Pancreas (tissue), 10 donors: ENCODE measurements at regions not wholly inside any gene's neighbourhood (a gene's known extent, or its start where the extent isn't known, plus 50 kb on each side); places are given as distances from the start of the nearest gene placed in this dataset.
"Not testable (repeated sequence)": the region's sequence is repeated elsewhere in the genome, so short reads cannot be mapped to it uniquely, and the experiment has no call there.

Experiments used
- ATAC-seq, 4 donors: fragments of 200-7000 bp; cut with Tn5 transposase; one replicate each; pipeline versions ENCODE4 v1.8.0 to v1.9.1; 2020; ENCODE audit warnings: mild to moderate bottlenecking in 4 of 4, moderate library complexity in 4 of 4
- DNase-seq, 6 donors: peaks; one replicate each; pipeline ENCODE4 v3.0.0-alpha.2; 2020
- FAIRE-seq: peaks from 2 replicates; lab custom pipeline; 2012; peaks lifted over from hg19 to GRCh38; lab: Jason Lieb, UNC
- H3K27ac ChIP-seq, 4 donors: fragments of 200-600 bp; sonication (generic); 1 replicate in 3 of 4; 2 replicates in 1 of 4; pipeline versions ENCODE4 v1.5.0 to v1.8.0; 2020
- H3K27me3 ChIP-seq, 4 donors: fragments of 200-600 bp; one replicate each; pipeline ENCODE4 v1.8.0; 2021
- H3K36me3 ChIP-seq, 3 donors: fragments of 200-600 bp; sonication (generic) in 1 of 3; one replicate each; pipeline versions ENCODE4 v1.5.0 to v1.8.0; 2020 to 2021
- H3K4me1 ChIP-seq, 3 donors: fragments of 200-600 bp; one replicate each; pipeline ENCODE4 v1.8.0; 2021
- H3K4me3 ChIP-seq, 4 donors: fragments of 200-600 bp; sonication (generic) in 2 of 4; one replicate each; pipeline versions ENCODE4 v1.5.0 to v1.8.0; 2020 to 2021
- H3K9me3 ChIP-seq, 4 donors: fragments of 200-600 bp; one replicate each; pipeline ENCODE4 v1.8.0; 2021
- WGBS, 2 donors: extraction: QIAGEN DNeasy Blood & Tissue Kit; methylation state at CpG; one replicate each; pipeline ENCODE4 v1.1.7; 2013; 5-methylcytosine and 5-hydroxymethylcytosine counted together
- intact Hi-C, 3 donors: fragments of 100-400 bp; cut with DNase I; formaldehyde crosslinking; loops; one replicate each; pipeline versions ENCODE4 v1.11.1 to v1.14.2; 2022
- TF ChIP-seq, protein P1 (sequence below), 4 donors: fragments of 200-600 bp; sonication (generic) in 3 of 4; IDR thresholded peaks; one replicate each; pipeline versions ENCODE4 v1.5.0 to v1.8.0; 2021; ENCODE audit warnings: antibody characterized with exemption in 4 of 4
- donor health status: healthy with polysubstance abuse.
- donor health status: DM: no; HTN: no; CAD: no; lungs with moderate emphysema.
- donor health status: DM: no; HTN: no; CAD: no.
- donor health status: control.
- donor health status: control.
- donor health status: Bipolar disorder and iron deficiency.
- donor health status: DM: yes; HTN: yes; CAD: no.
- donor health status: DM: no; HTN: no; CAD: no.
- donor health status: DM: no; HTN: no; CAD: no.
- donor health status: DM: yes; HTN: yes; CAD: no.

DNA sequence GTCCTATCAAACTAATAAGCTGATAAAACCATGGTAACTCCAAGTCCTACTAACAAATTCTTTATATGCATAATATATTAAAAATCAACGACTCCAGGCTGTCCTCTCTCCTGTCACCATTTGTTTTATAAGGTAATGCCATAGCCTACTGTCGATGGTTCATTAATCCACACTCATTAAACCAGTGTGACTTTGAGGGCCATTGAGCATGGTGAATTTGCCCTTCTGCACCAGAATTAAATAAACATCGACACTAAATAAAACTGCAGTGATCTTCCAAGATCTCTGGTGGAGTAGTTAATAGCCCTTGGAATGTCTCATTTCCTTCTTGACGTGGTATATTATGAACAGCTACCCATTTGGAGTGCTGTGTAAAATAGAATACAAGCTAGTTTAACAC is 358.5 kb downstream of the CBLN4 start:
- WGBS, 2 donors = 50 to 64% methylated on average over 4 of the region's 4 CpGs
- TF ChIP-seq, protein P1, sequence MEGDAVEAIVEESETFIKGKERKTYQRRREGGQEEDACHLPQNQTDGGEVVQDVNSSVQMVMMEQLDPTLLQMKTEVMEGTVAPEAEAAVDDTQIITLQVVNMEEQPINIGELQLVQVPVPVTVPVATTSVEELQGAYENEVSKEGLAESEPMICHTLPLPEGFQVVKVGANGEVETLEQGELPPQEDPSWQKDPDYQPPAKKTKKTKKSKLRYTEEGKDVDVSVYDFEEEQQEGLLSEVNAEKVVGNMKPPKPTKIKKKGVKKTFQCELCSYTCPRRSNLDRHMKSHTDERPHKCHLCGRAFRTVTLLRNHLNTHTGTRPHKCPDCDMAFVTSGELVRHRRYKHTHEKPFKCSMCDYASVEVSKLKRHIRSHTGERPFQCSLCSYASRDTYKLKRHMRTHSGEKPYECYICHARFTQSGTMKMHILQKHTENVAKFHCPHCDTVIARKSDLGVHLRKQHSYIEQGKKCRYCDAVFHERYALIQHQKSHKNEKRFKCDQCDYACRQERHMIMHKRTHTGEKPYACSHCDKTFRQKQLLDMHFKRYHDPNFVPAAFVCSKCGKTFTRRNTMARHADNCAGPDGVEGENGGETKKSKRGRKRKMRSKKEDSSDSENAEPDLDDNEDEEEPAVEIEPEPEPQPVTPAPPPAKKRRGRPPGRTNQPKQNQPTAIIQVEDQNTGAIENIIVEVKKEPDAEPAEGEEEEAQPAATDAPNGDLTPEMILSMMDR (IDR thresholded peaks at IDR 0.05) = no peak
- intact Hi-C loops = no loop called here
- FAIRE-seq (no peak), DNase-seq (no peak), ATAC-seq (no peak)
- no peak overlapping the region for H3K4me3 ChIP-seq
- H3K27ac ChIP-seq = no peak overlapping the region
- no peaks in the 10 kb centered on the region for H3K4me1 ChIP-seq
- peaks cover 0 to 7% (median 0%) of the 10 kb centered on the region in 4 donors for H3K27me3 ChIP-seq
- no peaks in the 10 kb centered on the region for H3K36me3 ChIP-seq
- H3K9me3 ChIP-seq = no peaks in the 10 kb centered on the region

DNA sequence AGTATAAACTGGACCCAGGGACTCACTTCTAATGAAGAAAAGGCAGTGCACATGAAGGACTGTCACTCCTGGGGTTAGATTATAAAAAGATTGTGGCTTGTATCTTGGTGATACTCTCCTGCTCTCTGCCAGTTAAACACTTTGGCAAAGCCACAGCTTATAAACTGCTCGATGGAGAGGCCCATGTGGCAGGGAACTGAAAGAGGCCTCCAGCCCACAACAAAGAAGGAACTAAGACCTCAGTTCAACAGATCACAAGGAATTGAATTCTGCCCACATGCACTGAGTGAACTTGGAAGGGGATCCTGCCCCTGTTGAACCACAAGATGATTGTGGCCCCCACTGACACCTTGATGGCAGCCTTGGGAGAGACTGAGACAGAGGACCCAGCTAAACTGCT is 363.8 kb downstream of the CBLN4 start:
- H3K4me1 ChIP-seq = no peaks in the 10 kb centered on the region
- no peak overlapping the region for H3K27ac ChIP-seq
- H3K36me3 ChIP-seq = no peaks in the 10 kb centered on the region
- 35 to 48% methylated on average over 1 of the region's 1 CpG for WGBS, 2 donors
- ATAC-seq (no peak), FAIRE-seq (no peak), DNase-seq (no peak)
- H3K27me3 ChIP-seq = no peaks in the 10 kb centered on the region
- intact Hi-C loops = no loop called here
- no peaks in the 10 kb centered on the region for H3K9me3 ChIP-seq
- no peak overlapping the region for H3K4me3 ChIP-seq
- TF ChIP-seq, protein P1 (IDR thresholded peaks at IDR 0.05) = no peak

DNA sequence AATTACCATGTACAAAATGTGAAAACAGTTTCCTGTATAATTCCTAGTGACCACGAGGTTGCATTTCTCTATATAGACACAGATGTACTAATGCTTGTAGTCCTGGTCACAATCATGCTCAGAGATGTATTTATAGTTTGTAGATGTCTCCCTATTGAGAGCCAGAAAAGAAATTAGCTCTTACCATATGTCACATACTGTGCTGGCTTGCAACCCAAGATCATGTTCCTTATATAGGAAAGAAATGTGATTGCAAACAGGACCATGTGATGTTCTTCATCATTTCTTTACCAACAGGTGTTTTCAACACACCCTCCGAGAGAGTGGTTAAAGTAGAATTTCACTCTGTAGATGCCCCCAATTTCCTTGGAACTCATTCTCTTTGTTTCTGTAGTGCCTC is 369.4 kb downstream of the CBLN4 start:
- intact Hi-C loops = no loop called here
- Histone ChIP-seq H3K4me1 (no peaks in the 10 kb centered on the region), H3K9me3 (no peaks in the 10 kb centered on the region), H3K27ac (no peak overlapping the region), H3K4me3 (no peak overlapping the region), H3K27me3 (no peaks in the 10 kb centered on the region), H3K36me3 (no peaks in the 10 kb centered on the region)
- ATAC-seq (no peak), FAIRE-seq (no peak), DNase-seq (no peak)
- 50 to 58% methylated on average over 2 of the region's 2 CpGs for WGBS, 2 donors
- TF ChIP-seq, protein P1 (IDR thresholded peaks at IDR 0.05) = no peak

DNA sequence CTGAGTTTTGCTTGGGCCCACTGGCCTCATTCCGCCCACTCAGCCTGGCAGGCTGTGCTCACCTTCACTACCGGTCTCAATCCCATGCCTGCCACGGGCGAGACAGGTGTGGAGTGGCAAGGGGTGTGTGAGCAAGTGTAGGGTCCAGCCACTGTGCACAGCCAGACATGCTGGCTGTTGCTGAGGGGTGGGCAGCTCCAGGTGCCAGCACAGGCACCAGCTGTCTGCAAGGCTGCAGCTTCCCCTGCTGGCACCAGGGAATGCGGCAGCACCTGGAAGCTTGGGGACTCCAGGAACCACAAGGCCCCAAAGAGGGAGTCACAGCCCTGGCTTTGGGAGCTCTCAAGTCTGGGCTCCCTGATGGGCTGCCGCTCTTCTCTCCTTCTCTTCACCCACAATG is 372.7 kb downstream of the CBLN4 start:
- Histone ChIP-seq H3K9me3 (no peaks in the 10 kb centered on the region), H3K4me1 (no peaks in the 10 kb centered on the region), H3K27me3 (no peaks in the 10 kb centered on the region), H3K27ac (no peak overlapping the region), H3K4me3 (no peak overlapping the region), H3K36me3 (no peaks in the 10 kb centered on the region)
- intact Hi-C loops = no loop called here
- TF ChIP-seq, protein P1 (IDR thresholded peaks at IDR 0.05) = no peak
- no peak for FAIRE-seq
- ATAC-seq = no peak
- WGBS, 2 donors = 85 to 90% methylated on average over 6 of the region's 6 CpGs
- peak in 1 of 6 donors; percentile 38 for DNase-seq

DNA sequence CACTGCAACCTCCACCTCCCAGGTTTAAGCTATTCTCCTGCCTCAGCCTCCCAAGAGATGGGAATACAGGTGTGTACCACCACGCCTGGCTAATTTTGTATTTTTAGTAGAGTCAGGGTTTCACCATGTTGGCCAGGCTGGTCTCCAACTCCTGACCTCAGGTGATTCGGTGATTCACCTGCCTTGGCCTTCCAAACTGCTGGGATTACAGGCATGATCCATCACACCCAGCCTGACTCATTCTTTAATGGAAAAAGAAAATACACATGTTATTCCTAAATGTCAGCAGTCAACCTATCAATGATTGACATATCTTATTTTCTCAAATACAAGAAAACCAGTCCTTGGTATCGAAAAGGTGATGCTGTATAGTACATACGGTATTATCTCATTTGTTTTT is 376.2 kb downstream of the CBLN4 start:
- FAIRE-seq, H3K36me3 ChIP-seq, H3K4me3 ChIP-seq, H3K4me1 ChIP-seq, intact Hi-C loops, DNase-seq, H3K27me3 ChIP-seq, ATAC-seq, H3K9me3 ChIP-seq, H3K27ac ChIP-seq: not testable (repeated sequence)
- WGBS, 2 donors = 75 to 81% methylated on average over 4 of the region's 4 CpGs

DNA sequence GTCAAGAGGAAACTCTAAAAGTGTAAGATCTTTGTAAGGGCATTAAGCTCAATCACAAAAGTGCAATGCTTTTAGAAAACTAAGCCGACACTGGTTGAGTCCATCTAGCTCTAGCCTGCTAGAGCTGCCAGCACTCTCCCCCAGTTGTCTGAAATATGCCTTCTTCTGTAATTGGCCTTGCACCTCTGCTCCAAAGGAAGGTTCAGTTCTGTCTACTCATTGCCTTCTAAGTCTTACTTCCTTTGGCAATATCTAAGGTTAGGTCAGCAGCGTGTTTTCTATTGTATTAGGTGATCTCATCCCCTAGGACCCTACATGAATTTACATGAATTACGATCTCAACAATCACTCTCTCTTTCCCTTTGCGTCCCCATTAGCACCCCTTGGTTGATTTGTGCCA is 378.6 kb downstream of the CBLN4 start:
- Histone ChIP-seq H3K27ac (no peak overlapping the region), H3K4me1 (no peaks in the 10 kb centered on the region), H3K27me3 (no peaks in the 10 kb centered on the region), H3K36me3 (no peaks in the 10 kb centered on the region), H3K9me3 (no peaks in the 10 kb centered on the region), H3K4me3 (no peak overlapping the region)
- WGBS, 2 donors = 82 to 97% methylated on average over 4 of the region's 4 CpGs
- ATAC-seq (no peak), DNase-seq (no peak), FAIRE-seq (no peak)
- TF ChIP-seq, protein P1 (IDR thresholded peaks at IDR 0.05) = no peak
- intact Hi-C loops = no loop called here
